ENCODE measurements at regions not wholly inside any gene's neighbourhood (a gene's known extent, or its start where the extent isn't known, plus 50 kb on each side); places are given as distances from the start of the nearest gene placed in this dataset.
A peak's percentile ranks its signal among the peaks of the same experiment; 100 is the strongest.

GRCh38 chr2:64196963-64197362 is 52.7 kb upstream of the PELI1 start:
- DNase-seq: no peak

GRCh38 chr2:64201151-64201550 is 56.9 kb upstream of the PELI1 start:
- DNase-seq: no peak

- no peak for DNase-seq
Measured at GRCh38 chr2:64202206-64202845, 58.1 kb upstream of the PELI1 start.

GRCh38 chr2:64203131-64203857 is 59.1 kb upstream of the PELI1 start:
- DNase-seq: no peak

DNA sequence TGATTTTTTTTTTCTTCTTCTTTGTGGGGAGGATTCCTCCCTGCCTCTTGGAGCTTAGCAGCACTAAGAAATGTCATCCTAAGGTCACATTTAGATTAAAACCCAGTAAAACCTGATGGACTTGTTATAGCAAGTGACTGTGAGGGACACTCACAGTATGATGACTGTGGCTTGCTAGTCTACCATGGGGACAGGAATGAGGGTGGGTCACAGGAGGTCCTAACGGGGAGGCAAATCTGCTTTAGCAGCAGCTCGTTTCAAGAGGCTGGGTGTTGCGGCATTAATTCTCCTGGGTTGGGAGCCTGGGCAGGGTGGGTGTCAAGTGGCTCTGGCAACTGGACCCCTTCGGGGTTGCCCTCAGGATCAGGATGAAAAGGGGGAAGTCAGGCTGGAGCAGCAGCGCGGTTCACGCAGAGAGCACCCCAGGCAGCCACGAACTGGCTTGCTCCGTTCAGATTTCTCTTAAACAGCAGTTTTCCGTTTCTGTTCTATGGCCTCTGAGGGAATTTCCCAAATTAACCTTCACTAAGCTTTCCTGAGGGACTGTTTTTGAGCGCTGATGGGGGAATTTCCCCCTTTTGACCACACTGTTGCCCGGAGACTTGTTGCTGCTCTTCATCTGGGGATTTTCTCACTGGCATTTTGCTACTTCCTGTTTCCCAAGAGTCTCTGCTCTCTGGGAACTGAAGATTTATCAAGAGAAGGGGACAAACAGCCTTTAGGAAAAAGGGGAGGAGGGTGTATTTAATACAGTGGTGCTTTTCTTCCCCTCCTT is 59.8 kb upstream of the PELI1 start:
- DNase-seq: peak; percentile 18 to 42

GRCh38 chr2:64204703-64205102 is 60.5 kb upstream of the PELI1 start:
- DNase-seq: no peak

DNA sequence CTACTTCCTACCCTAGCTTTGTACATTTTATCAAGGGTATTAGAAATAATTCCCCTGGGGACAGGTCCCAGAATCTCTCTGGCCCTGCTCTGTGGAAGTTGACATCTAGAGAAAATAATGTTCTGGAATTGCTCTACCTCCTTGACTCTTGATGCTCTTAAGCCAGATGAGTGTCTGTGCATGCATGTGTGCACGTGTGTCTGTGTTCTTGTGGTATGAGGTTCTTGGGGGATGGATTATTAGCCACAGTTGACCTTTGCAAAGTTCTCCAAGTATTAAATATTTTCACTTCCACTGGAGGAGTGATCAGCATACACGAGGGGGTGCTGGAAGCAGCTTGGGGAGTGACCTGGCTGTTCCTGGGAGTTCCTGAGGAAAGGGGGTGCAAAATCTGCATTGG is 61.2 kb upstream of the PELI1 start:
- no peak for DNase-seq

- peak in 1 of 2 experiments; percentile 14 for DNase-seq
Measured at GRCh38 chr2:64207573-64207972, 63.4 kb upstream of the PELI1 start.

GRCh38 chr2:64210816-64211215 is 66.6 kb upstream of the PELI1 start:
- no peak for DNase-seq

DNA sequence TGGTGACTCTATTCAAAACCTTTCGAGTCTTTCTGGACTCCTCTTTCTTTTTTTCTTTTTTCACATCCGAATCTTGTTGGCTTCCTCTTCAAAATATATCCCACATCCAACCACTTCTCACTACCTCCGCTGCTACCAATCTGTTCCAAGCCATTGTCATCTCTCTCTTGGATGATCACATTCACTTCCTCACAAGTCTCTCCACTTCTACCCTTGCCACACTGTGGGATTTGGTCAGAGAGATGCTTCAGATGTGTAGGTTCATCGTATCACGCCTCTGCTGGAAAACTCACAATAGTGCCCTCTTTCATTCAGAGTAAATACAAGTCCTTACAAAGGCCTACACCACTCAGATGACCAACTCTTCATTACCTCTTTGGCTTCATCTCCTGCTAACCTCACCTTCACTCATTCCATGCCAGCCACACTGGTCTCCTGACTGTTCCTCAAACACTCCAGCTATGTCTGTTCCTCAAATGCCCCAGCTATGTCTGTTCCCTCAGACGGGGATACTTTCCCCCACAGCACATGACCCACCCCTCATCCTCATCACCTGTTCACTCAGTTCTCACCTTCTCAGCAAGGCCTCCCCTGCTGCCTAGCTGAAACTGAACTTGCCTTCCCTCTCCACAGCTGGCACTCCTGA is 67.2 kb upstream of the PELI1 start:
- DNase-seq: no peak

GRCh38 chr2:64212346-64212745 is 68.1 kb upstream of the PELI1 start:
- no peak for DNase-seq

DNA sequence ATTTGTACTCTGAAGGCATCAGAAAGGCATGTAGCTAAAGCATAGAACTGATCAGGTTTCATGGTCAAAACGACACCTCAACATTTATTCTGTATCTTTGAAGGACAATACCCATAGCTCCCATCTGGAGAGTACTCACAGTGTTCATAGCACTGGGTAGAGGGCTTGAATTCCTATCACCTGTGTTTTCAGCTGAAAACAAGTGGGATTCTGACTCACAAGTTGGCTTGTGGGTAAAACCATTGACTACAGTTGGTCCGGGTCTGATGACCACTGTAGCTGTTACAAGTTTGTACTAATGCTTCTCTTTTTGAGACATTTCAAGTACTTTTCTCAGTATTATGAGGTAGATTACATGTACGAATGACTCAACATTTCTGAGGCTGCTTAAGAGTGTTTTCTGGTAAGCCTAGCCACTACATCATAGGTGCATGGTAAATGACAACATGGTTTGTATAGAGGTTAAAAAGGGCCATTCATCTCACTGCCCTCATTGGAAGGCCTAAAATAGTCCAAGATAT is 68.6 kb upstream of the PELI1 start:
- DNase-seq: peak in 1 of 2 experiments; percentile 34

- DNase-seq: no peak
Measured at GRCh38 chr2:64213532-64214275, 69.5 kb upstream of the PELI1 start.

DNA sequence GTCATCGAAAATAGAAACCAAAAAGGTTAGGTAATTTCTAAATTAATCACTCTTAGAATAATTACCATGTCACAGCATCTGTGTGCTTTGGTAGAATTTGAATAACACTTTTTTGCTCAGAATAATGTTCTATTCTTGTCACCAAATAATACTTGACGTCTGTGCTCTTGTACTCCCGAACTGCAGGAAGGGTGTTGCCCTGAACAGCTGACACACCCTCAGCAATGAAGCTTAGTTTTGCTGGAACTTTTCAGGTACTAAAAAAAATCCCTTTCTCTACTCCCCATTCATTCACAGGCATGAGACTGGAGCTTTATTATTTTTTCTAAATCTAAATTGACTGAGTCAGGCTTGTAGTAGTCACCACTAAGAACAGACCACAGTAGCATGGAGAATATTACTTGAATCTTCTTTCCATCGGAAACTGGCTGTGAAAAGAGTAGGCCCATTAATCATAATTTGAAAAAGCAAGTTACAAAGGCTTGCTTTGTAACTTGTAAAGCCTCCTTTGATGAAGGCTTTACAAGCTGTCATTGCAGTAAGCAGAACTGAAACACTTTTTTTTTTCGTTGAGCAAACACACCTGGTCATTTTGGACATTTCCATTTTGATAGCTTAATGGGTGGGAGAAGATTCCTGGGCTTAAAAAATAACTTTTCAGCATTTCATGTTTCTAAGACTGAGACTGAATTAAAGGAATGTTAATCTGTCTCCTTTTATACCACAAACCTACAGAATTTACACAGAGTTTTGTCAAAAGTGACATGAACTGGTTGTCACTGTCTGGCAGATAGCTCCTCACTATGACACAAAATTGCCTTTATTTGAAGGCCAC is 70.3 kb upstream of the PELI1 start:
- peak in 1 of 2 experiments; percentile 58 for DNase-seq

GRCh38 chr2:64217198-64217869 is 73.1 kb upstream of the PELI1 start:
- no peak for DNase-seq

- no peak for DNase-seq
Measured at GRCh38 chr2:64218137-64218802, 74.0 kb upstream of the PELI1 start.

DNA sequence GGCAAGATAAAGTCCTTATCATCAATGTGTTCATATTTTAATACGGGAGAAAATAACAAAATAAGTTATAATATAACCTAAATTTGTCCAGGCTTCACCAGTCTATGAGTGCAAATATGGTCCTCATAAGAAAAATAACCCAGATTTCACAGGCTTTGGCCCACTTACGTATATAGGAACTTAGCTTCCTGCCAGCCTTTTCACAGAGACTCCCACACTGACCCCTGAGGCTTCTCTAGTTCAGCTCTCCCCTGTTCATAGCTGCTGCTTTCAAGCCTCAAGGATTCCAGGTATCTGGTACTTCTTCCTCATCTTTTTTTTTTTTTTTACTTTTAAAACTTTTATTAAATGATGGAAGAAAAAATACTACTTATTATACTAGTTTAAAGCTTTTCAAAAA is 74.9 kb upstream of the PELI1 start:
- no peak for DNase-seq

GRCh38 chr2:64220265-64220664 is 76.0 kb upstream of the PELI1 start:
- no peak for DNase-seq

DNA sequence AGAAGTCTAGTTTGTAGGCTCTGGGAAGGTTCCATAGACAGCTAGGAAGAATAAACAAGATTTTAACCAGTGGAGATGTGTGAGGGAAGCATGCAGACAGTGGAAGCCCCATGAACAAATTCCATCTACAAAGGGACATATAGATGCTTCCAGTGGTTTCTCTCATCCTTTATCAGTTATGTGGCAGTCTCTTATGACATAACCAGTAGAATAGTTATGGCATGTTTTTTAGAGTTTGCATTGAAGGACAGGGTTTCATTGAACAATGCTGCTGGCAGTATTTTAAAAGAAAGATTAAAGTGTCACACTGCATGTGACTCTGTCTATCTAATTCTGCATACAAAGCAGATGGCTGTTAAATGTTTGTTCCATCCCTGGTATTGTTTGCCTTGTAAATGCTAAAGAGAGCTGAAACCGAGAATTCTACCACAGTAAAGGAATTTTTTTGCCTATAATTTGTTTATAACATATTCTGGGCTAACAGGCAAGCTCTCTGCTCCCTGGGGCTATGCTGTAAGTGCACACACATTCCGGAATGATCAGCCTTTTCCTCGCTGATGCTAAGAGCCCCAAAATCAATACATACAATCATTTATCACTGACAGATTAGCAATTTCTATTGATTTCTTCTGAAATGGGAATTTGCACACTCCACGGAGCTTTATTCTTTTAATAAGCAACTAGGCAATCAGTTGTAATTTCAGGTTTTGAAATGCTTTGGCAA is 76.8 kb upstream of the PELI1 start:
- DNase-seq: no peak

GRCh38 chr2:64221935-64222334 is 77.7 kb upstream of the PELI1 start:
- no peak for DNase-seq

Measured in stimulated activated CD4-positive, alpha-beta T cell treated with anti-CD3 and anti-CD28 coated beads, Interleukin-4, amount 100 ng/mL, for 4 hours (primary cell).